A673 (cell line): ENCODE measurements at regions not wholly inside any gene's neighbourhood (a gene's known extent, or its start where the extent isn't known, plus 50 kb on each side); places are given as distances from the start of the nearest gene placed in this dataset.

ENCODE experiments used
- BruUV-seq: library from RNA; stranded (reverse); fragments of 400-500 nt; replicated peaks from 2 replicates; lab custom pipeline; 2021; lab: Mats Ljungman, UMichigan
- CTCF ChIA-PET: fragments of 300-600 bp; sonication (Branson Sonifier 250); formaldehyde crosslinking; loops from one replicate; lab custom pipeline; 2022; ENCODE audit warnings: antibody characterized with exemption; lab: Charles Lee
- POLR2A ChIA-PET: fragments of 300-600 bp; sonication (Branson Sonifier 250); formaldehyde crosslinking; loops from one replicate; lab custom pipeline; 2022; ENCODE audit warnings: antibody characterized with exemption; ENCODE audit not compliant: low non-redundant PET; lab: Charles Lee
- DNase-seq: peaks from one replicate; pipeline ENCODE4 v3.0.0-alpha.2; 2015; ENCODE audit warnings: low spot score
- H3K27ac ChIP-seq: fragments of 200-600 bp; sonication (generic); 2 replicates; pipeline ENCODE4 v1.5.1; 2016; ENCODE audit warnings: mixed run types, low read depth, mild to moderate bottlenecking, mixed read lengths, antibody characterized with exemption, low read length; ENCODE audit not compliant: poor library complexity, severe bottlenecking
- H3K27me3 ChIP-seq: fragments of 200-600 bp; sonication (generic); replicated peaks from 2 replicates; pipeline ENCODE4 v1.6.1; 2017; ENCODE audit warnings: mixed run types, low read depth, mild to moderate bottlenecking, mixed read lengths, antibody characterized with exemption, low read length; ENCODE audit not compliant: insufficient read depth, poor library complexity
- H3K36me3 ChIP-seq: fragments of 200-600 bp; sonication (generic); 2 replicates; pipeline ENCODE4 v1.6.1; 2016; ENCODE audit warnings: mixed run types, mild to moderate bottlenecking, mixed read lengths, antibody characterized with exemption, low read length; ENCODE audit not compliant: insufficient read depth, poor library complexity, severe bottlenecking
- H3K4me1 ChIP-seq: fragments of 200-600 bp; sonication (generic); 2 replicates; pipeline ENCODE4 v1.6.1; 2017; ENCODE audit warnings: mixed run types, mild to moderate bottlenecking, mixed read lengths, antibody characterized with exemption, low read length; ENCODE audit not compliant: insufficient read depth, poor library complexity, severe bottlenecking
- H3K4me3 ChIP-seq: fragments of 200-600 bp; sonication (generic); 2 replicates; pipeline ENCODE4 v1.5.1; 2016; ENCODE audit warnings: low read depth, mixed run types, mild to moderate bottlenecking, mixed read lengths, low read length; ENCODE audit not compliant: poor library complexity, severe bottlenecking
- H3K9me3 ChIP-seq: fragments of 200-600 bp; sonication (generic); 2 replicates; pipeline ENCODE4 v1.6.1; 2016; ENCODE audit warnings: mixed run types, low read depth, mild to moderate bottlenecking, mixed read lengths, antibody characterized with exemption, low read length; ENCODE audit not compliant: poor library complexity, severe bottlenecking
- CTCF ChIP-seq: fragments of 300-800, 200-600 bp; sonication (generic); conservative IDR thresholded peaks from 2 replicates; pipeline ENCODE4 v1.5.1; 2017; ENCODE audit warnings: low read depth, mild to moderate bottlenecking, antibody characterized with exemption, low read length, moderate library complexity, mixed read lengths
- EZH2 ChIP-seq: fragments of 200-600 bp; sonication (generic); IDR thresholded peaks from 2 replicates; pipeline ENCODE4 v1.6.1; 2017; ENCODE audit warnings: borderline replicate concordance, low read depth, mild to moderate bottlenecking, mixed read lengths, antibody characterized with exemption, low read length; ENCODE audit not compliant: poor library complexity, severe bottlenecking
- intact Hi-C: fragments of 100-400 bp; cut with micrococcal nuclease; formaldehyde crosslinking; loops from one replicate; pipeline ENCODE4 v1.10.0; 2022; ENCODE audit not compliant: unreplicated experiment

DNA sequence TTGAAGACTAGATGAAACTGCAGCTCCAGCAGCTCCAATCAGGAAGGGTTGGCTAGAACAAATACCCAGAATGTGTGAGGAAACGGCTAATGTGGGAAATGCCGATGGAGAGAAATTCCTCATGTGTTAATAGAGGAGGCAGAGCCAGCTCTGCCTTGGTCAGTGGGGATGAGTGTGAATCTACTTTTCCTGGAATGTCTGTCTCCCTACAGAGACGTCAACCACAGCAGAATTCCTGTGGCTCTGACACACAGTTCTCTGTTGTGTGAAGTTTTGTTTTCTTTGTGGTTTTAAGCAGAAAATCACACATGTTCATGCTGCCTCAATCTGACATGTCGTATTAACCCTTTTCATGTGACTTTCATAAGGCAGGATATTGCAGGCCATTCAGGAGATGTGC lies 476.6 kb upstream of the WWC1 start:
- H3K4me3 ChIP-seq, result no peak overlapping the region
- ChIA-PET POLR2A (no interaction called here), CTCF (no interaction called here)
- H3K27me3 ChIP-seq, result no peaks in the 10 kb centered on the region
- no peak for TF ChIP-seq EZH2
- no peak overlapping the region for H3K27ac ChIP-seq
- peaks cover 19% of the 10 kb centered on the region for H3K4me1 ChIP-seq
- H3K9me3 ChIP-seq, result no peaks in the 10 kb centered on the region
- DNase-seq, result no peak
- intact Hi-C loops, result no loop called here
- no peaks in the 10 kb centered on the region for H3K36me3 ChIP-seq
- no TSS peak for BruUV-seq

DNA sequence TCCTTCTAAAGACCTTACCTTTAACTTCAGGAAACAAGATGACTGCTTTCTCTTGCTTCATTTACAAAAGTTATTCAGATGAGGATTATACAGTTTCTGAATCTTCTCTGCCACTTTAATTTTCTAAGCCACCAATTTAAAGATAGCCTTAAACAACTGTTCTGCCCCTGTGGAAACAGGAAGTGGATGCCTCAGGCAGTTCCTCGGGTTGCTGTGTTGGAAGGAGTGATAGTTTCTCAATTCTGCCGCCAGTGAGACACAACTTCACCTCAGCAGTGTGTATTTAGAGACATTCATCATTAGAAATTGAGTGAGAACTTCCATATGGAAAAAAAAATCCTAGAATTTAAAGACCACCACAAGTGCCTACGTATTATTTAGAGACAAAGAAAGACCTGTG lies 475.1 kb upstream of the WWC1 start:
- POLR2A ChIA-PET, result no interaction called here
- H3K9me3 ChIP-seq, result no peaks in the 10 kb centered on the region
- DNase-seq, result peak; percentile 61
- H3K27me3 ChIP-seq, result no peaks in the 10 kb centered on the region
- TF ChIP-seq EZH2 (no peak), CTCF (no peak)
- no TSS peak for BruUV-seq
- H3K36me3 ChIP-seq, result no peaks in the 10 kb centered on the region
- intact Hi-C loops, result no loop called here
- peak overlapping the region; percentile 61 for H3K27ac ChIP-seq
- H3K4me1 ChIP-seq, result peaks cover 24% of the 10 kb centered on the region
- H3K4me3 ChIP-seq, result no peak overlapping the region
- CTCF ChIA-PET, result no interaction called here

GRCh38 chr5:167816864-167817263 lies 474.6 kb upstream of the WWC1 start:
- TF ChIP-seq EZH2, result no peak
- no peak for TF ChIP-seq CTCF
- H3K4me1 ChIP-seq, result peaks cover 29% of the 10 kb centered on the region
- no peak overlapping the region for H3K4me3 ChIP-seq
- H3K27ac ChIP-seq, result peak overlapping the region; percentile 61
- no peaks in the 10 kb centered on the region for H3K27me3 ChIP-seq
- CTCF ChIA-PET, result no interaction called here
- no peaks in the 10 kb centered on the region for H3K36me3 ChIP-seq
- no peak for DNase-seq
- no TSS peak for BruUV-seq
- POLR2A ChIA-PET, result no interaction called here
- intact Hi-C loops, result no loop called here
- no peaks in the 10 kb centered on the region for H3K9me3 ChIP-seq

GRCh38 chr5:167819406-167819805 lies 472.0 kb upstream of the WWC1 start:
- H3K27ac ChIP-seq, result no peak overlapping the region
- H3K4me3 ChIP-seq, result no peak overlapping the region
- H3K4me1 ChIP-seq, result peaks cover 31% of the 10 kb centered on the region
- H3K9me3 ChIP-seq, result no peaks in the 10 kb centered on the region
- H3K36me3 ChIP-seq, result no peaks in the 10 kb centered on the region
- TF ChIP-seq EZH2 (no peak), CTCF (no peak)
- BruUV-seq, result no TSS peak
- no peaks in the 10 kb centered on the region for H3K27me3 ChIP-seq
- no peak for DNase-seq
- POLR2A ChIA-PET, result no interaction called here
- intact Hi-C loops, result no loop called here
- CTCF ChIA-PET, result no interaction called here
